ENCODE measurements at regions not wholly inside any gene's neighbourhood (a gene's known extent, or its start where the extent isn't known, plus 50 kb on each side); places are given as distances from the start of the nearest gene placed in this dataset.

DNA sequence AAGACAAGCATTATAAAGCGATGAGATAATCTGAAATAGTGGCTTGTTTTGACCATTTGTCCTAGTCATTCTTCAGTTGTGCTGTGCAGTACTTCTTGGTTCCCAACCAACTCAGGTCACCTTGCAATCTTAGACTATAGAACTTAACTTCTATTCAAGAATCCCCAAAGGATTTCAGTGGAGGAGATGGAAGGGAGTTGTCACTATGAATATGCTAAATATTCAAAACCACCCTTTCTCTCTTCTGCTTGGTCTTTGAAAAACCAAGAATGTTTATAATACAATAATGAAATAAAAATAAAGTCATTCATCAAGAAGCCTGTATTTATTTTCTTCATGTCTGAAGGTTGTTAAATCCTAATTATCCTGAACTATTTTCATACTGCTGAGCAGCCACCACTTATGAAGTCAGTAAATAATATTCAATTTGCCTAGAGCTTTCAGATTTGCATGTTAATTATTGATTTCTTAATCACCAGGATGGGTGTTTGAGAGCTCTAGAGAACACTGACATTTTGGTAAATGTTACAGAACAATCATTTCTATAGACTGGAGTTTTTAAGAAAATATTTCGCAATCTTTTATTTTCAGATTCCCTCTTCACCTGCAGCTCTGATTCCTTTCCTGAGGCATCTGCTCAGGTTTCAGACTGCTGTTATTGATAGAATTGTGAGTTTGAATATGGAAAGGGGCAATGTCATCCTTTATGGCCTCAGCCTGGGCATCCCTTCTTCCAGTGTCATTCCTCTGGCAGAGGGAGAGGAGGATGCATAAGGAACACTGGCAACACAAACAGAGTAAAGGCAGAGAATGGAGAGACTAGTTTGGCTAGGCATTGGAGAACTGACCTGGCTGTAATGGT is 91.5 kb upstream of the USP47 start:
- Histone ChIP-seq H3K9me3 (ENCODE audit: control insufficient read depth, insufficient read depth, low read length) (no peaks in the 10 kb centered on the region), H3K56ac (ENCODE audit: extremely low read depth, insufficient read depth, low read length) (no peak overlapping the region), H2BK120ac (ENCODE audit: low read depth, low read length) (no peak overlapping the region), H3K23ac (ENCODE audit: low read depth, low read length) (no peak overlapping the region), H3K14ac (replicated peaks; ENCODE audit: low read depth, low read length) (no peak overlapping the region), H2BK20ac (ENCODE audit: low read depth, low read length) (no peak overlapping the region), H4K20me1 (ENCODE audit: insufficient read depth, low read length) (no peaks in the 10 kb centered on the region), H4K91ac (ENCODE audit: insufficient read depth, low read depth, low read length) (no peak overlapping the region), H3K79me1 (ENCODE audit: low read depth in 1 of 2, low read length in 2 of 2) (no peaks in the 10 kb centered on the region), H3K4me3 (ENCODE audit: insufficient read depth, low read depth, low read length) (no peak overlapping the region), H3K27me3 (ENCODE audit: control insufficient read depth, insufficient read depth, low read length) (peaks cover 18% of the 10 kb centered on the region), H3K9me1 (ENCODE audit: insufficient read depth, low read length) (no peaks in the 10 kb centered on the region), H3K27ac (ENCODE audit: insufficient read depth, low read length) (no peak overlapping the region), H2BK15ac (ENCODE audit: low read depth, low read length) (no peak overlapping the region), H2AK5ac (ENCODE audit: low read depth, low read length) (no peak overlapping the region), H3K36me3 (ENCODE audit: control insufficient read depth, insufficient read depth, low read length) (no peaks in the 10 kb centered on the region), H3K9ac (ENCODE audit: low read depth, low read length) (no peak overlapping the region), H2AFZ (replicated peaks; ENCODE audit: low read length, poor library complexity) (no peak overlapping the region), H4K8ac (ENCODE audit: low read depth in 2 of 2, low read length in 2 of 2) (no peak overlapping the region), H3K4ac (ENCODE audit: low read depth, low read length) (no peak overlapping the region), H4K5ac (ENCODE audit: low read depth, low read length) (no peak overlapping the region), H2AK9ac (replicated peaks; ENCODE audit: low read depth, low read length, poor library complexity) (no peak overlapping the region), H3K4me1 (ENCODE audit: control insufficient read depth, insufficient read depth, low read length) (no peaks in the 10 kb centered on the region; the same call in 1 of the 2 replicates), H3K18ac (ENCODE audit: low read depth, low read length) (no peak overlapping the region), H2BK5ac (ENCODE audit: low read depth, low read length, poor library complexity, severe bottlenecking) (no peak overlapping the region), H3K4me2 (ENCODE audit: low read depth, low read length) (no peak overlapping the region)
- in situ Hi-C loops (cut with MboI; ENCODE audit: low sequenced_read_pairs) (no loop called here), dilution Hi-C loops (cut with HindIII; ENCODE audit: low sequenced_read_pairs, unreplicated experiment) (no loop called here), intact Hi-C loops (cut with micrococcal nuclease) (no loop called here)
- ATAC-seq (ENCODE audit: low read depth), result no peak
- CTCF ChIA-PET, result interaction anchor here (0.5 kb wide), 1 partner anchor 635 kb away, joined by 3 read pairs; no protein-coding TSS in a partner anchor
- WGBS, 2 experiments (ENCODE audit: extremely low coverage in 2 of 2, insufficient read length in 1 of 2), result no CpG with 5 or more reads among the region's 2 CpGs
- TF ChIP-seq, protein P1, sequence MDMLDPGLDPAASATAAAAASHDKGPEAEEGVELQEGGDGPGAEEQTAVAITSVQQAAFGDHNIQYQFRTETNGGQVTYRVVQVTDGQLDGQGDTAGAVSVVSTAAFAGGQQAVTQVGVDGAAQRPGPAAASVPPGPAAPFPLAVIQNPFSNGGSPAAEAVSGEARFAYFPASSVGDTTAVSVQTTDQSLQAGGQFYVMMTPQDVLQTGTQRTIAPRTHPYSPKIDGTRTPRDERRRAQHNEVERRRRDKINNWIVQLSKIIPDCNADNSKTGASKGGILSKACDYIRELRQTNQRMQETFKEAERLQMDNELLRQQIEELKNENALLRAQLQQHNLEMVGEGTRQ (IDR thresholded peaks at IDR 0.05; ENCODE audit: low read depth, low read length), result no peak
- TF ChIP-seq CEBPB (IDR thresholded peaks at IDR 0.05; ENCODE audit: low read depth, low read length), result peak; percentile 83
- DNase-seq, result no peak
- POLR2A ChIA-PET (ENCODE audit: unreplicated experiment), result no interaction called here
- BruUV-seq (replicated peaks), result no TSS peak

Data from IMR-90 (cell line).